OCI-LY3 (cell line): ENCODE measurements at regions not wholly inside any gene's neighbourhood (a gene's known extent, or its start where the extent isn't known, plus 50 kb on each side); places are given as distances from the start of the nearest gene placed in this dataset.

Source experiments
- H2AFZ ChIP-seq: fragments of 200-600, 300-600 bp; shearing (Covaris generic); 2 replicates; pipeline ENCODE4 v1.6.0; 2014; ENCODE audit warnings: antibody characterized with exemption, low read depth, low read length
- H3K27ac ChIP-seq: fragments of 200-600, 300-600 bp; sonication (generic); 2 replicates; pipeline ENCODE4 v1.5.1; 2014; ENCODE audit warnings: mild to moderate bottlenecking, low read length, moderate library complexity, mixed read lengths
- H3K27me3 ChIP-seq: fragments of 200-600, 300-600 bp; sonication (generic); 2 replicates; pipeline ENCODE4 v1.6.1; 2014; ENCODE audit warnings: low read depth, low read length, mixed read lengths
- H3K36me3 ChIP-seq: fragments of 200-600, 300-600 bp; sonication (generic); replicated peaks from 2 replicates; pipeline ENCODE3; 2014; ENCODE audit warnings: low read depth, low read length, mixed read lengths
- H3K4me1 ChIP-seq: fragments of 300-600, 200-600 bp; sonication (generic); 2 replicates; pipeline ENCODE4 v1.6.1; 2014; ENCODE audit warnings: low read length, mixed read lengths
- H3K4me2 ChIP-seq: fragments of 200-600, 300-600 bp; sonication (generic); 2 replicates; pipeline ENCODE4 v1.6.1; 2014; ENCODE audit warnings: low read length, mixed read lengths
- H3K4me3 ChIP-seq: fragments of 300-600, 200-600 bp; sonication (generic); 2 replicates; pipeline ENCODE4 v1.5.1; 2014; ENCODE audit warnings: antibody characterized with exemption, mild to moderate bottlenecking, low read length, moderate library complexity
- H3K79me2 ChIP-seq: fragments of 300-600, 200-600 bp; shearing (Covaris generic); 2 replicates; pipeline ENCODE4 v1.6.1; 2014; ENCODE audit warnings: mild to moderate bottlenecking, low read length, mixed read lengths
- H3K9ac ChIP-seq: fragments of 300-600, 200-600 bp; shearing (Covaris generic); 2 replicates; pipeline ENCODE4 v1.6.0; 2014; ENCODE audit warnings: mild to moderate bottlenecking, low read length, moderate library complexity
- H3K9me3 ChIP-seq: fragments of 200-600, 300-600 bp; shearing (Covaris generic); 2 replicates; pipeline ENCODE4 v1.6.1; 2014; ENCODE audit warnings: low read length, mixed read lengths; ENCODE audit not compliant: insufficient read depth
- H4K20me1 ChIP-seq: fragments of 200-600, 300-600 bp; sonication (generic); 2 replicates; pipeline ENCODE4 v1.6.1; 2016; ENCODE audit warnings: low read length, mixed read lengths; ENCODE audit not compliant: insufficient read depth
- CTCF ChIP-seq: fragments of 200-600, 300-600 bp; sonication (generic); IDR thresholded peaks from 2 replicates; pipeline ENCODE4 v1.5.1; 2014; ENCODE audit warnings: antibody characterized with exemption, low read length, low read depth
- EZH2phosphoT487 ChIP-seq: fragments of 200-600 bp; shearing (Covaris generic); IDR thresholded peaks from 2 replicates; pipeline ENCODE4 v1.6.1; 2018; ENCODE audit warnings: antibody characterized with exemption, mixed run types, low read depth

- Histone ChIP-seq H3K4me1 (no peaks in the 10 kb centered on the region; the same call in 1 of the 2 replicates), H3K4me3 (no peak overlapping the region), H3K27ac (no peak overlapping the region), H3K4me2 (no peak overlapping the region), H4K20me1 (no peaks in the 10 kb centered on the region), H3K27me3 (no peaks in the 10 kb centered on the region), H2AFZ (no peak overlapping the region), H3K9ac (no peak overlapping the region), H3K79me2 (no peaks in the 10 kb centered on the region), H3K36me3 (no peaks in the 10 kb centered on the region), H3K9me3 (no peaks in the 10 kb centered on the region)
- peak; percentile 31; the same call in 1 of the 2 replicates for TF ChIP-seq CTCF
- TF ChIP-seq EZH2phosphoT487 = no peak
Measured at GRCh38 chr13:102947745-102948405, 102.0 kb downstream of the ERCC5 start.

GRCh38 chr13:102945886-102946285 lies 100.1 kb downstream of the ERCC5 start:
- Histone ChIP-seq H3K4me3 (no peak overlapping the region), H2AFZ (no peak overlapping the region), H4K20me1 (no peaks in the 10 kb centered on the region), H3K4me1 (no peaks in the 10 kb centered on the region; the same call in 1 of the 2 replicates), H3K36me3 (no peaks in the 10 kb centered on the region), H3K79me2 (no peaks in the 10 kb centered on the region), H3K27me3 (no peaks in the 10 kb centered on the region), H3K9me3 (no peaks in the 10 kb centered on the region), H3K27ac (no peak overlapping the region), H3K9ac (no peak overlapping the region), H3K4me2 (no peak overlapping the region)
- TF ChIP-seq EZH2phosphoT487 = no peak

- Histone ChIP-seq H3K4me2 (no peak overlapping the region), H2AFZ (no peak overlapping the region), H3K9ac (no peak overlapping the region), H3K9me3 (no peaks in the 10 kb centered on the region), H3K4me1 (no peaks in the 10 kb centered on the region; the same call in 1 of the 2 replicates), H4K20me1 (no peaks in the 10 kb centered on the region), H3K27me3 (no peaks in the 10 kb centered on the region), H3K4me3 (no peak overlapping the region), H3K79me2 (no peaks in the 10 kb centered on the region), H3K36me3 (no peaks in the 10 kb centered on the region), H3K27ac (no peak overlapping the region)
- no peak for TF ChIP-seq EZH2phosphoT487
- no peak for TF ChIP-seq CTCF
Measured at GRCh38 chr13:102945324-102945815, 99.5 kb downstream of the ERCC5 start.

GRCh38 chr13:102944821-102945220 lies 99.0 kb downstream of the ERCC5 start:
- no peak overlapping the region for H3K27ac ChIP-seq
- H2AFZ ChIP-seq = no peak overlapping the region
- no peak overlapping the region for H3K4me2 ChIP-seq
- H3K27me3 ChIP-seq = no peaks in the 10 kb centered on the region
- no peak for TF ChIP-seq EZH2phosphoT487
- TF ChIP-seq CTCF = no peak
- H4K20me1 ChIP-seq = no peaks in the 10 kb centered on the region
- no peaks in the 10 kb centered on the region for H3K79me2 ChIP-seq
- no peaks in the 10 kb centered on the region; the same call in 1 of the 2 replicates for H3K4me1 ChIP-seq
- H3K4me3 ChIP-seq = no peak overlapping the region
- no peaks in the 10 kb centered on the region for H3K9me3 ChIP-seq
- H3K36me3 ChIP-seq = no peaks in the 10 kb centered on the region
- H3K9ac ChIP-seq = no peak overlapping the region
